Neuronal stem cell (in vitro differentiated cells): ENCODE measurements at regions not wholly inside any gene's neighbourhood (a gene's known extent, or its start where the extent isn't known, plus 50 kb on each side); places are given as distances from the start of the nearest gene placed in this dataset.

Experiments used
- DNase-seq: peaks from one replicate; pipeline ENCODE4 v3.0.0-alpha.2; 2013; ENCODE audit warnings: low spot score
- H2AFZ ChIP-seq: one replicate; pipeline ENCODE4 v1.6.1; 2013; ENCODE audit warnings: mild to moderate bottlenecking, low read length, inconsistent platforms
- H2AK5ac ChIP-seq: 2 replicates; pipeline ENCODE4 v1.6.1; 2013; ENCODE audit warnings: low read depth, mild to moderate bottlenecking, inconsistent platforms, low read length, moderate library complexity, mixed read lengths
- H2BK120ac ChIP-seq: 2 replicates; pipeline ENCODE4 v1.6.1; 2013; ENCODE audit warnings: low read depth, mild to moderate bottlenecking, inconsistent platforms, low read length, moderate library complexity, mixed read lengths
- H2BK12ac ChIP-seq: one replicate; pipeline ENCODE4 v1.6.1; 2013; ENCODE audit warnings: low read length, inconsistent platforms
- H2BK15ac ChIP-seq: 2 replicates; pipeline ENCODE4 v1.6.1; 2013; ENCODE audit warnings: mild to moderate bottlenecking, low read length, inconsistent platforms, mixed read lengths
- H2BK5ac ChIP-seq: one replicate; pipeline ENCODE4 v1.6.1; 2013; ENCODE audit warnings: inconsistent platforms, mild to moderate bottlenecking, low read length, moderate library complexity
- H3K14ac ChIP-seq: one replicate; pipeline ENCODE4 v1.6.1; 2013; ENCODE audit warnings: low read length, inconsistent platforms
- H3K18ac ChIP-seq: 2 replicates; pipeline ENCODE4 v1.6.1; 2013; ENCODE audit warnings: low read length, inconsistent platforms
- H3K23ac ChIP-seq: 2 replicates; pipeline ENCODE4 v1.6.1; 2013; ENCODE audit warnings: low read depth, mild to moderate bottlenecking, mixed read lengths, low read length, inconsistent platforms; ENCODE audit not compliant: poor library complexity
- H3K27ac ChIP-seq: replicated peaks from 3 replicates; pipeline ENCODE4 v1.5.1; 2013; ENCODE audit warnings: low read length, inconsistent platforms
- H3K27me3 ChIP-seq, 3 experiments: 2 replicates each; pipeline ENCODE4 v1.6.1; 2013; ENCODE audit warnings: low read length in 3 of 3, mild to moderate bottlenecking in 2 of 3, inconsistent platforms in 1 of 3, low read depth in 1 of 3, mixed read lengths in 1 of 3, moderate library complexity in 1 of 3; ENCODE audit not compliant: control insufficient read depth in 3 of 3, insufficient read depth in 3 of 3
- H3K36me3 ChIP-seq, 2 donors: replicated peaks in 1 of 2; 2 replicates each; pipeline ENCODE4 v1.6.1; 2013; ENCODE audit warnings: low read length in 2 of 2; ENCODE audit not compliant: control insufficient read depth in 2 of 2, insufficient read depth in 2 of 2
- H3K4ac ChIP-seq: 2 replicates; pipeline ENCODE4 v1.6.1; 2013; ENCODE audit warnings: inconsistent platforms, mild to moderate bottlenecking, low read length, moderate library complexity
- H3K4me1 ChIP-seq, 2 donors: 1 replicate in 1 of 2; 2 replicates in 1 of 2; pipeline ENCODE4 v1.6.1; 2013; ENCODE audit warnings: low read length in 2 of 2, low read depth in 1 of 2; ENCODE audit not compliant: control insufficient read depth in 2 of 2, insufficient read depth in 1 of 2
- H3K4me2 ChIP-seq: one replicate; pipeline ENCODE4 v1.6.1; 2013; ENCODE audit warnings: mild to moderate bottlenecking, low read length, inconsistent platforms; ENCODE audit not compliant: insufficient read depth, poor library complexity, severe bottlenecking
- H3K4me3 ChIP-seq, 2 donors: 2 replicates each; pipeline ENCODE4 v1.5.1; 2013; ENCODE audit warnings: low read length in 2 of 2, mild to moderate bottlenecking in 2 of 2, inconsistent platforms in 1 of 2, moderate library complexity in 1 of 2
- H3K79me1 ChIP-seq: one replicate; pipeline ENCODE4 v1.6.1; 2013; ENCODE audit warnings: low read depth, mild to moderate bottlenecking, inconsistent platforms, low read length, moderate library complexity
- H3K9ac ChIP-seq: one replicate; pipeline ENCODE4 v1.6.1; 2013; ENCODE audit warnings: mild to moderate bottlenecking, low read depth, low read length, inconsistent platforms; ENCODE audit not compliant: poor library complexity
- H3K9me3 ChIP-seq, 2 donors: replicated peaks in 1 of 2; 2 replicates each; pipeline versions ENCODE3 to v1.6.1; 2013; ENCODE audit warnings: low read length in 2 of 2, mild to moderate bottlenecking in 2 of 2, inconsistent platforms in 1 of 2, low read depth in 1 of 2, mixed read lengths in 1 of 2, moderate library complexity in 1 of 2; ENCODE audit not compliant: control insufficient read depth in 2 of 2, insufficient read depth in 1 of 2
- H4K8ac ChIP-seq: one replicate; pipeline ENCODE4 v1.6.1; 2013; ENCODE audit warnings: low read depth, mild to moderate bottlenecking, inconsistent platforms, low read length, moderate library complexity
- H4K91ac ChIP-seq: one replicate; pipeline ENCODE4 v1.6.1; 2013; ENCODE audit warnings: low read length, low read depth, mild to moderate bottlenecking, inconsistent platforms; ENCODE audit not compliant: poor library complexity
- WGBS, 2 donors: extraction: QIAGEN DNeasy Blood & Tissue Kit; methylation state at CpG; one replicate each; pipeline ENCODE4 v1.1.7; 2013; ENCODE audit warnings: missing lambda C conversion rate in 2 of 2, mixed read lengths in 1 of 2; ENCODE audit not compliant: insufficient read length in 2 of 2, insufficient replicate concordance in 1 of 2; ENCODE audit errors: extremely low coverage in 2 of 2; 5-methylcytosine and 5-hydroxymethylcytosine counted together

- Histone ChIP-seq H2AFZ (no peak overlapping the region), H2BK5ac (no peak overlapping the region), H4K8ac (no peak overlapping the region), H3K9me3 (no peaks in the 10 kb centered on the region), H3K4me3 (no peak overlapping the region), H4K91ac (no peak overlapping the region), H3K27me3 (no peaks in the 10 kb centered on the region), H3K4me2 (no peak overlapping the region), H3K14ac (no peak overlapping the region), H3K4ac (no peak overlapping the region), H2BK12ac (no peak overlapping the region), H3K23ac (no peak overlapping the region), H3K79me1 (no peaks in the 10 kb centered on the region), H3K36me3 (no peaks in the 10 kb centered on the region), H3K27ac (no peak overlapping the region), H2BK120ac (no peak overlapping the region), H3K4me1 (peaks cover 5 to 7% of the 10 kb centered on the region in 2 donors), H3K9ac (no peak overlapping the region), H2BK15ac (no peak overlapping the region), H3K18ac (no peak overlapping the region), H2AK5ac (no peak overlapping the region)
- DNase-seq = no peak
- WGBS, 2 donors = no CpG with 5 or more reads among the region's 2 CpGs
Observed at GRCh38 chr17:72397223-72397667, 276.4 kb downstream of the SOX9 start.

GRCh38 chr17:72397687-72398086 lies 276.9 kb downstream of the SOX9 start:
- no peak overlapping the region for H2BK12ac ChIP-seq
- H3K4me3 ChIP-seq = no peak overlapping the region
- no peaks in the 10 kb centered on the region for H3K9me3 ChIP-seq
- H2AFZ ChIP-seq = no peak overlapping the region
- WGBS, 2 donors = no CpG with 5 or more reads among the region's 3 CpGs
- peaks cover 5 to 7% of the 10 kb centered on the region in 2 donors for H3K4me1 ChIP-seq
- H3K14ac ChIP-seq = no peak overlapping the region
- H3K27me3 ChIP-seq = no peaks in the 10 kb centered on the region
- H3K23ac ChIP-seq = no peak overlapping the region
- no peak overlapping the region for H3K4ac ChIP-seq
- H2AK5ac ChIP-seq = no peak overlapping the region
- no peak overlapping the region for H4K91ac ChIP-seq
- no peak overlapping the region for H4K8ac ChIP-seq
- H3K4me2 ChIP-seq = no peak overlapping the region
- H2BK15ac ChIP-seq = no peak overlapping the region
- no peak for DNase-seq
- no peak overlapping the region for H3K18ac ChIP-seq
- H2BK120ac ChIP-seq = no peak overlapping the region
- H3K36me3 ChIP-seq = no peaks in the 10 kb centered on the region
- no peaks in the 10 kb centered on the region for H3K79me1 ChIP-seq
- H3K9ac ChIP-seq = no peak overlapping the region
- no peak overlapping the region for H3K27ac ChIP-seq
- H2BK5ac ChIP-seq = no peak overlapping the region

- H3K14ac ChIP-seq = no peak overlapping the region
- H3K9ac ChIP-seq = no peak overlapping the region
- H3K18ac ChIP-seq = peak overlapping the region; percentile 42
- WGBS, 2 donors = no CpG with 5 or more reads among the region's 9 CpGs
- H3K23ac ChIP-seq = no peak overlapping the region
- H3K27ac ChIP-seq = no peak overlapping the region
- peaks cover 0 to 2% of the 10 kb centered on the region in 2 donors for H3K36me3 ChIP-seq
- no peak overlapping the region for H2BK120ac ChIP-seq
- peaks cover 1 to 2% of the 10 kb centered on the region in 2 donors for H3K4me1 ChIP-seq
- no peak overlapping the region for H2BK12ac ChIP-seq
- no peak overlapping the region for H2BK5ac ChIP-seq
- no peak overlapping the region for H2AFZ ChIP-seq
- no peak overlapping the region for H3K4ac ChIP-seq
- H3K4me2 ChIP-seq = no peak overlapping the region
- H2BK15ac ChIP-seq = no peak overlapping the region
- no peaks in the 10 kb centered on the region for H3K79me1 ChIP-seq
- no peak overlapping the region for H2AK5ac ChIP-seq
- no peaks in the 10 kb centered on the region for H3K27me3 ChIP-seq
- no peaks in the 10 kb centered on the region for H3K9me3 ChIP-seq
- no peak overlapping the region for H4K8ac ChIP-seq
- no peak for DNase-seq
- H4K91ac ChIP-seq = no peak overlapping the region
- H3K4me3 ChIP-seq = no peak overlapping the region
Observed at GRCh38 chr17:72399023-72399607, 278.3 kb downstream of the SOX9 start.

- Histone ChIP-seq H3K9ac (no peak overlapping the region), H2BK15ac (no peak overlapping the region), H3K4ac (no peak overlapping the region), H2BK120ac (no peak overlapping the region), H3K23ac (no peak overlapping the region), H4K91ac (no peak overlapping the region), H3K4me1 (peaks cover 0 to 1% of the 10 kb centered on the region in 2 donors), H3K27ac (no peak overlapping the region), H2BK5ac (no peak overlapping the region), H3K9me3 (no peaks in the 10 kb centered on the region), H3K18ac (no peak overlapping the region), H3K27me3 (no peaks in the 10 kb centered on the region), H3K79me1 (no peaks in the 10 kb centered on the region), H3K4me2 (no peak overlapping the region), H2BK12ac (no peak overlapping the region), H3K36me3 (peaks cover 0 to 2% of the 10 kb centered on the region in 2 donors), H3K14ac (no peak overlapping the region), H4K8ac (no peak overlapping the region), H3K4me3 (no peak overlapping the region), H2AK5ac (no peak overlapping the region), H2AFZ (no peak overlapping the region)
- WGBS, 2 donors = no CpG with 5 or more reads among the region's 15 CpGs
- DNase-seq = no peak
Observed at GRCh38 chr17:72399608-72400487, 279.0 kb downstream of the SOX9 start.
